Neural cell (in vitro differentiated cells): ENCODE measurements at regions not wholly inside any gene's neighbourhood (a gene's known extent, or its start where the extent isn't known, plus 50 kb on each side); places are given as distances from the start of the nearest gene placed in this dataset.
"Not testable (repeated sequence)": the region's sequence is repeated elsewhere in the genome, so short reads cannot be mapped to it uniquely, and the experiment has no call there.

Source experiments
- H2AFZ ChIP-seq: fragments of 200-600, 300-800 bp; sonication (generic), shearing (Covaris generic); 2 replicates; pipeline ENCODE4 v1.6.0; 2014; ENCODE audit warnings: low read depth, mild to moderate bottlenecking, antibody characterized with exemption, low read length, moderate library complexity
- H3F3A ChIP-seq: fragments of 200-600 bp; shearing (Covaris generic); 2 replicates; pipeline ENCODE4 v1.6.1; 2016; ENCODE audit warnings: mild to moderate bottlenecking, moderate library complexity, mixed read lengths, antibody characterized with exemption, low read length; ENCODE audit not compliant: insufficient read depth, poor library complexity, severe bottlenecking
- H3K27ac ChIP-seq: fragments of 200-600, 300-800 bp; sonication (generic), shearing (Covaris generic); 2 replicates; pipeline ENCODE4 v1.5.1; 2014; ENCODE audit warnings: mild to moderate bottlenecking, low read length, moderate library complexity
- H3K27me3 ChIP-seq: fragments of 300-800, 200-600 bp; sonication (generic), shearing (Covaris generic); 2 replicates; pipeline ENCODE4 v1.6.0; 2014; ENCODE audit warnings: mild to moderate bottlenecking, low read depth, low read length, moderate library complexity; ENCODE audit not compliant: insufficient read depth
- H3K36me3 ChIP-seq: fragments of 300-800, 200-600 bp; sonication (generic), shearing (Covaris generic); 2 replicates; pipeline ENCODE4 v1.5.1; 2014; ENCODE audit warnings: mild to moderate bottlenecking, antibody characterized with exemption, low read length, moderate library complexity; ENCODE audit not compliant: insufficient read depth
- H3K4me2 ChIP-seq: fragments of 300-800, 200-600 bp; sonication (generic), shearing (Covaris generic); 2 replicates; pipeline ENCODE4 v1.6.0; 2014; ENCODE audit warnings: mild to moderate bottlenecking, low read length
- H3K4me3 ChIP-seq: fragments of 300-800, 200-600 bp; sonication (generic), shearing (Covaris generic); 2 replicates; pipeline ENCODE4 v1.5.1; 2014; ENCODE audit warnings: mild to moderate bottlenecking, low read length, moderate library complexity
- H3K79me2 ChIP-seq: fragments of 200-600 bp; shearing (Covaris generic); replicated peaks from 2 replicates; pipeline ENCODE4 v1.6.0; 2014; ENCODE audit warnings: mild to moderate bottlenecking, low read length, moderate library complexity; ENCODE audit not compliant: insufficient read depth
- H3K9ac ChIP-seq: fragments of 300-800, 200-600 bp; sonication (generic), shearing (Covaris generic); 2 replicates; pipeline ENCODE4 v1.6.1; 2016; ENCODE audit warnings: mild to moderate bottlenecking, low read length, mixed read lengths
- H3K9me2 ChIP-seq: fragments of 200-600 bp; shearing (Covaris generic); 2 replicates; pipeline ENCODE4 v1.6.1; 2016; ENCODE audit warnings: mild to moderate bottlenecking, low read length, mixed read lengths; ENCODE audit not compliant: insufficient read depth
- H3K9me3 ChIP-seq: fragments of 200-600, 300-800 bp; sonication (generic), shearing (Covaris generic); 2 replicates; pipeline ENCODE4 v1.6.1; 2016; ENCODE audit warnings: mild to moderate bottlenecking, mixed run types, low read length, moderate library complexity, mixed read lengths
- H4K20me1 ChIP-seq: fragments of 200-600 bp; shearing (Covaris generic); 2 replicates; pipeline ENCODE4 v1.6.1; 2016; ENCODE audit warnings: mild to moderate bottlenecking, mixed run types; ENCODE audit not compliant: insufficient read depth
- EP300 ChIP-seq: fragments of 450-650 bp; conservative IDR thresholded peaks from 2 replicates; pipeline ENCODE4 v1.6.1; 2014; ENCODE audit warnings: antibody characterized with exemption, mild to moderate bottlenecking, moderate library complexity; ENCODE audit not compliant: poor library complexity, severe bottlenecking
- EZH2 ChIP-seq: fragments of 200-600, 300-800 bp; shearing (Covaris generic), sonication (generic); IDR thresholded peaks from 2 replicates; pipeline ENCODE4 v1.6.1; 2014; ENCODE audit warnings: antibody characterized with exemption, low read length, borderline replicate concordance, mild to moderate bottlenecking; ENCODE audit not compliant: insufficient read depth, poor library complexity, severe bottlenecking
- MXI1 ChIP-seq: fragments of 450-650 bp; conservative IDR thresholded peaks from 2 replicates; pipeline ENCODE4 v1.6.1; 2014; ENCODE audit warnings: antibody characterized with exemption, mild to moderate bottlenecking; ENCODE audit not compliant: poor library complexity, severe bottlenecking
- POLR2AphosphoS5 ChIP-seq: IDR thresholded peaks from 2 replicates; pipeline ENCODE4 v1.6.1; 2012
- RAD21 ChIP-seq: fragments of 450-650 bp; conservative IDR thresholded peaks from 2 replicates; pipeline ENCODE4 v1.6.1; 2014; ENCODE audit warnings: antibody characterized with exemption, mild to moderate bottlenecking, moderate library complexity
- SMC3 ChIP-seq: fragments of 450-650 bp; conservative IDR thresholded peaks from 2 replicates; pipeline ENCODE4 v1.6.1; 2014; ENCODE audit warnings: antibody characterized with exemption, mild to moderate bottlenecking, moderate library complexity; ENCODE audit not compliant: poor library complexity
- TAF1 ChIP-seq: IDR thresholded peaks from 2 replicates; pipeline ENCODE4 v1.6.1; 2012; ENCODE audit warnings: low read depth
- TF ChIP-seq, protein P1 (sequence below): IDR thresholded peaks from 2 replicates; pipeline ENCODE4 v1.6.1; 2012; ENCODE audit warnings: borderline replicate concordance
- TF ChIP-seq, protein P2 (sequence below): fragments of 450-650 bp; IDR thresholded peaks from 2 replicates; pipeline ENCODE4 v1.5.1; 2014; ENCODE audit warnings: antibody characterized with exemption, mild to moderate bottlenecking, moderate library complexity; ENCODE audit not compliant: poor library complexity, severe bottlenecking

DNA sequence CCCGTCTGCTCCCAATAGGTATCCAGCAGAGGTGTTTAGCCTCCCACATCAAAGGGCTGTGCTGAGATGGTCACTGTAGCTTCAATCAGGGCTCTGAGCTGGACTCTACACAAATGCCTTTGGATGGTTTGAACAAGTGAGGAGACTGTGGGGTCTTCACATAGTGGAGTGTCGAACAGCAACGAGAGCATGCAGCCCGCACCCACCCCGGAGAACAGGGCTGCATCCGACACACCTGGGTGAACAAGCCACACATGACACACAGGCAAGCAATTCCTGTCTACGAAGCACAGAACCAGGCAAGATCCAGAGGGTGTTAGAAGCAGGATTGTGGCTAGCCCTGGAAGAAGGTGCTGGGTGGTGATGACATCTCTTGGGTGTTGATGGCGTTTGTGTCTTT lies 58.0 kb upstream of the FGF3 start:
- Histone ChIP-seq H3K9me2 (no peaks in the 10 kb centered on the region), H2AFZ (no peak overlapping the region), H3K27me3 (no peaks in the 10 kb centered on the region), H3F3A (no peaks in the 10 kb centered on the region), H3K9me3 (no peaks in the 10 kb centered on the region), H3K4me3 (no peak overlapping the region), H3K27ac (no peak overlapping the region), H4K20me1 (no peaks in the 10 kb centered on the region), H3K4me2 (no peak overlapping the region), H3K9ac (no peak overlapping the region), H3K36me3 (no peaks in the 10 kb centered on the region), H3K79me2 (no peaks in the 10 kb centered on the region)
- no peak for TF ChIP-seq POLR2AphosphoS5
- no peak for TF ChIP-seq MXI1
- TF ChIP-seq SMC3, result no peak
- TF ChIP-seq, protein P1, sequence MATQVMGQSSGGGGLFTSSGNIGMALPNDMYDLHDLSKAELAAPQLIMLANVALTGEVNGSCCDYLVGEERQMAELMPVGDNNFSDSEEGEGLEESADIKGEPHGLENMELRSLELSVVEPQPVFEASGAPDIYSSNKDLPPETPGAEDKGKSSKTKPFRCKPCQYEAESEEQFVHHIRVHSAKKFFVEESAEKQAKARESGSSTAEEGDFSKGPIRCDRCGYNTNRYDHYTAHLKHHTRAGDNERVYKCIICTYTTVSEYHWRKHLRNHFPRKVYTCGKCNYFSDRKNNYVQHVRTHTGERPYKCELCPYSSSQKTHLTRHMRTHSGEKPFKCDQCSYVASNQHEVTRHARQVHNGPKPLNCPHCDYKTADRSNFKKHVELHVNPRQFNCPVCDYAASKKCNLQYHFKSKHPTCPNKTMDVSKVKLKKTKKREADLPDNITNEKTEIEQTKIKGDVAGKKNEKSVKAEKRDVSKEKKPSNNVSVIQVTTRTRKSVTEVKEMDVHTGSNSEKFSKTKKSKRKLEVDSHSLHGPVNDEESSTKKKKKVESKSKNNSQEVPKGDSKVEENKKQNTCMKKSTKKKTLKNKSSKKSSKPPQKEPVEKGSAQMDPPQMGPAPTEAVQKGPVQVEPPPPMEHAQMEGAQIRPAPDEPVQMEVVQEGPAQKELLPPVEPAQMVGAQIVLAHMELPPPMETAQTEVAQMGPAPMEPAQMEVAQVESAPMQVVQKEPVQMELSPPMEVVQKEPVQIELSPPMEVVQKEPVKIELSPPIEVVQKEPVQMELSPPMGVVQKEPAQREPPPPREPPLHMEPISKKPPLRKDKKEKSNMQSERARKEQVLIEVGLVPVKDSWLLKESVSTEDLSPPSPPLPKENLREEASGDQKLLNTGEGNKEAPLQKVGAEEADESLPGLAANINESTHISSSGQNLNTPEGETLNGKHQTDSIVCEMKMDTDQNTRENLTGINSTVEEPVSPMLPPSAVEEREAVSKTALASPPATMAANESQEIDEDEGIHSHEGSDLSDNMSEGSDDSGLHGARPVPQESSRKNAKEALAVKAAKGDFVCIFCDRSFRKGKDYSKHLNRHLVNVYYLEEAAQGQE, result no peak
- no peak for TF ChIP-seq EZH2
- TF ChIP-seq, protein P2, sequence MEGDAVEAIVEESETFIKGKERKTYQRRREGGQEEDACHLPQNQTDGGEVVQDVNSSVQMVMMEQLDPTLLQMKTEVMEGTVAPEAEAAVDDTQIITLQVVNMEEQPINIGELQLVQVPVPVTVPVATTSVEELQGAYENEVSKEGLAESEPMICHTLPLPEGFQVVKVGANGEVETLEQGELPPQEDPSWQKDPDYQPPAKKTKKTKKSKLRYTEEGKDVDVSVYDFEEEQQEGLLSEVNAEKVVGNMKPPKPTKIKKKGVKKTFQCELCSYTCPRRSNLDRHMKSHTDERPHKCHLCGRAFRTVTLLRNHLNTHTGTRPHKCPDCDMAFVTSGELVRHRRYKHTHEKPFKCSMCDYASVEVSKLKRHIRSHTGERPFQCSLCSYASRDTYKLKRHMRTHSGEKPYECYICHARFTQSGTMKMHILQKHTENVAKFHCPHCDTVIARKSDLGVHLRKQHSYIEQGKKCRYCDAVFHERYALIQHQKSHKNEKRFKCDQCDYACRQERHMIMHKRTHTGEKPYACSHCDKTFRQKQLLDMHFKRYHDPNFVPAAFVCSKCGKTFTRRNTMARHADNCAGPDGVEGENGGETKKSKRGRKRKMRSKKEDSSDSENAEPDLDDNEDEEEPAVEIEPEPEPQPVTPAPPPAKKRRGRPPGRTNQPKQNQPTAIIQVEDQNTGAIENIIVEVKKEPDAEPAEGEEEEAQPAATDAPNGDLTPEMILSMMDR, result no peak
- TF ChIP-seq TAF1, result no peak

DNA sequence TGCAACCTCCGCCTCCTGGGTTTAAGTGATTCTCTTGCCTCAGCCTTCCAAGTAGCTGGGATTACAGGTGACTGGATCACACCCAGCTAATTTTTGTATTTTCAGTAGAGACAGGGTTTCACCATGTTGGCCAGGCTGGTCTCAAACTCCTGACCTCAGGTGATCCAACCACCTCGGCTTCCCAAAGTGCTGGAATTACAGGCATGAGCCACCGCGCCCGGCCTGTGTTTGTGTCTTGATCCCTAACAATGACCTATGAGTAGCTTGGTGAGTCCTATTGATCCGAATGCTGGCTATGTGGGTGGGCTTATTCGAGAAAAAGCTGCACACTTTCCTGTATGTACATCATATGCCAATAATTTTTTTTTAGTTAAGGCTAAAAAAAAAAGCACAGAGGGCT lies 58.5 kb upstream of the FGF3 start:
- not testable (repeated sequence) for H2AFZ ChIP-seq, H3K9ac ChIP-seq, H3K79me2 ChIP-seq, H3K4me2 ChIP-seq, H3K27ac ChIP-seq, H3K27me3 ChIP-seq, H3K36me3 ChIP-seq, H3K9me2 ChIP-seq, H3K9me3 ChIP-seq, H4K20me1 ChIP-seq, H3F3A ChIP-seq, H3K4me3 ChIP-seq

- H3K27ac ChIP-seq, result no peak overlapping the region
- H3K4me2 ChIP-seq, result no peak overlapping the region
- H3K27me3 ChIP-seq, result no peaks in the 10 kb centered on the region
- no peaks in the 10 kb centered on the region for H4K20me1 ChIP-seq
- no peaks in the 10 kb centered on the region for H3F3A ChIP-seq
- H3K4me3 ChIP-seq, result no peak overlapping the region
- no peaks in the 10 kb centered on the region for H3K79me2 ChIP-seq
- H3K9ac ChIP-seq, result no peak overlapping the region
- H2AFZ ChIP-seq, result no peak overlapping the region
- no peaks in the 10 kb centered on the region for H3K36me3 ChIP-seq
- TF ChIP-seq EP300 (no peak), EZH2 (no peak), SMC3 (no peak), RAD21 (no peak), TAF1 (no peak), MXI1 (no peak), POLR2AphosphoS5 (no peak)
- TF ChIP-seq, protein P2, result no peak
- TF ChIP-seq, protein P1, result no peak
- H3K9me2 ChIP-seq, result no peaks in the 10 kb centered on the region
- no peaks in the 10 kb centered on the region for H3K9me3 ChIP-seq
These were observed 59.1 kb upstream of the FGF3 start for GRCh38 chr11:69878144-69878883.
